Testis (tissue), 2 donors: ENCODE measurements at regions not wholly inside any gene's neighbourhood (a gene's known extent, or its start where the extent isn't known, plus 50 kb on each side); places are given as distances from the start of the nearest gene placed in this dataset.

Source experiments
- POLR2A ChIP-seq: fragments of 450-650 bp; IDR thresholded peaks from one replicate; pipeline ENCODE4 v1.6.1; 2017; ENCODE audit warnings: antibody characterized with exemption, mild to moderate bottlenecking, moderate library complexity
- TF ChIP-seq, protein P1 (sequence below), 3 experiments: fragments of 450-650 bp in 2 of 3; fragments of 200-600 bp in 1 of 3; sonication (generic) in 1 of 3; IDR thresholded peaks; one replicate each; pipeline ENCODE4 v1.5.1; 2016 to 2019; ENCODE audit warnings: antibody characterized with exemption in 3 of 3, mild to moderate bottlenecking in 2 of 3, moderate library complexity in 1 of 3

DNA sequence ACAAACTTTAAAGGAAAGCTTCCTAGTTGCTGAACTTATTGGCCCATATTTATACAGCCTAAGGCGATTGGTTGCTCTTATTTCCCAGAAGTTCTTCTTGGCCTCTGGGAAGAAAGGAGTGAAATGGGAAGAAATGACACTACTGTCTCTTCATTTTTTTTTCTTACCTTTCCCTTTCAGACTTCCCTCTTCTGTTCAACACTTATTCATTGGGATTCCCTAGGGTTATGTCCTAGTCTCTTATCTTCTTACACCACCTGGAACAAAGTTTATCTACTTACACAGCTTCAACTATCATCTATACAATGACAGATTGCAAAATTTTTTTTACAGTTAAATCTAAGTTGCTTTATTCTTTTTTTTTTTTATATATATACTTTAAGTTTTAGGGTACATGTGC, 68.0 kb downstream of the SNX12 start:
- TF ChIP-seq, protein P1, sequence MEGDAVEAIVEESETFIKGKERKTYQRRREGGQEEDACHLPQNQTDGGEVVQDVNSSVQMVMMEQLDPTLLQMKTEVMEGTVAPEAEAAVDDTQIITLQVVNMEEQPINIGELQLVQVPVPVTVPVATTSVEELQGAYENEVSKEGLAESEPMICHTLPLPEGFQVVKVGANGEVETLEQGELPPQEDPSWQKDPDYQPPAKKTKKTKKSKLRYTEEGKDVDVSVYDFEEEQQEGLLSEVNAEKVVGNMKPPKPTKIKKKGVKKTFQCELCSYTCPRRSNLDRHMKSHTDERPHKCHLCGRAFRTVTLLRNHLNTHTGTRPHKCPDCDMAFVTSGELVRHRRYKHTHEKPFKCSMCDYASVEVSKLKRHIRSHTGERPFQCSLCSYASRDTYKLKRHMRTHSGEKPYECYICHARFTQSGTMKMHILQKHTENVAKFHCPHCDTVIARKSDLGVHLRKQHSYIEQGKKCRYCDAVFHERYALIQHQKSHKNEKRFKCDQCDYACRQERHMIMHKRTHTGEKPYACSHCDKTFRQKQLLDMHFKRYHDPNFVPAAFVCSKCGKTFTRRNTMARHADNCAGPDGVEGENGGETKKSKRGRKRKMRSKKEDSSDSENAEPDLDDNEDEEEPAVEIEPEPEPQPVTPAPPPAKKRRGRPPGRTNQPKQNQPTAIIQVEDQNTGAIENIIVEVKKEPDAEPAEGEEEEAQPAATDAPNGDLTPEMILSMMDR (IDR thresholded peaks at IDR 0.05) = no peak
- no peak for TF ChIP-seq POLR2A
